Naive B cell (primary cell): ENCODE measurements at regions not wholly inside any gene's neighbourhood (a gene's known extent, or its start where the extent isn't known, plus 50 kb on each side); places are given as distances from the start of the nearest gene placed in this dataset.
A peak's percentile ranks its signal among the peaks of the same experiment; 100 is the strongest.

Source experiments
- ATAC-seq, 2 donors: fragments of 150-1000 bp; cut with Tn5 transposase; 2 replicates each; pipeline ENCODE4 v1.10.0; 2021; ENCODE audit warnings: low read depth in 2 of 2, mild to moderate bottlenecking in 2 of 2, moderate library complexity in 2 of 2
- DNase-seq: peaks from one replicate; pipeline ENCODE4 v3.0.0; 2022
- H3K27ac Mint-ChIP-seq, 6 donors: one replicate each; pipeline ENCODE4 v1.8.0; 2020 to 2022; ENCODE audit warnings: mild to moderate bottlenecking in 6 of 6, mixed read lengths in 6 of 6, moderate library complexity in 5 of 6, inconsistent platforms in 2 of 6
- H3K27me3 Mint-ChIP-seq, 3 donors: one replicate each; pipeline ENCODE4 v1.8.0; 2021 to 2022; ENCODE audit warnings: mixed read lengths in 3 of 3, mild to moderate bottlenecking in 1 of 3
- H3K36me3 Mint-ChIP-seq, 2 donors: one replicate each; pipeline ENCODE4 v1.8.0; 2020 to 2022; ENCODE audit warnings: mixed read lengths in 2 of 2, inconsistent platforms in 1 of 2, mild to moderate bottlenecking in 1 of 2
- H3K4me1 Mint-ChIP-seq, 3 donors: one replicate each; pipeline ENCODE4 v1.8.0; 2020 to 2022; ENCODE audit warnings: mixed read lengths in 3 of 3, inconsistent platforms in 1 of 3, mild to moderate bottlenecking in 1 of 3, moderate library complexity in 1 of 3
- H3K4me3 Mint-ChIP-seq, 8 donors: one replicate each; pipeline ENCODE4 v1.8.0; 2020 to 2022; ENCODE audit warnings: mild to moderate bottlenecking in 8 of 8, mixed read lengths in 8 of 8, moderate library complexity in 8 of 8, inconsistent platforms in 2 of 8
- H3K9me3 Mint-ChIP-seq, 7 donors: one replicate each; pipeline ENCODE4 v1.8.0; 2020 to 2022; ENCODE audit warnings: mixed read lengths in 7 of 7, mild to moderate bottlenecking in 5 of 7, inconsistent platforms in 2 of 7, moderate library complexity in 1 of 7

- Mint-ChIP-seq H3K27ac (no peak overlapping the region), H3K4me1 (no peaks in the 10 kb centered on the region), H3K27me3 (peaks cover 10 to 19% (median 17%) of the 10 kb centered on the region in 3 donors), H3K36me3 (no peaks in the 10 kb centered on the region), H3K4me3 (no peak overlapping the region), H3K9me3 (peaks cover 0 to 4% (median 0%) of the 10 kb centered on the region in 7 donors)
- ATAC-seq: no peak
- DNase-seq: no peak
Observed at GRCh38 chr18:77653792-77654191, 404.1 kb downstream of the GALR1 start.

- ATAC-seq (no peak), DNase-seq (no peak)
- Mint-ChIP-seq H3K4me1 (no peaks in the 10 kb centered on the region), H3K9me3 (peaks cover 0 to 4% (median 0%) of the 10 kb centered on the region in 7 donors), H3K36me3 (no peaks in the 10 kb centered on the region), H3K4me3 (no peak overlapping the region), H3K27me3 (peaks cover 10 to 19% (median 17%) of the 10 kb centered on the region in 3 donors), H3K27ac (no peak overlapping the region)
Observed at GRCh38 chr18:77654302-77654701, 404.7 kb downstream of the GALR1 start.

DNA sequence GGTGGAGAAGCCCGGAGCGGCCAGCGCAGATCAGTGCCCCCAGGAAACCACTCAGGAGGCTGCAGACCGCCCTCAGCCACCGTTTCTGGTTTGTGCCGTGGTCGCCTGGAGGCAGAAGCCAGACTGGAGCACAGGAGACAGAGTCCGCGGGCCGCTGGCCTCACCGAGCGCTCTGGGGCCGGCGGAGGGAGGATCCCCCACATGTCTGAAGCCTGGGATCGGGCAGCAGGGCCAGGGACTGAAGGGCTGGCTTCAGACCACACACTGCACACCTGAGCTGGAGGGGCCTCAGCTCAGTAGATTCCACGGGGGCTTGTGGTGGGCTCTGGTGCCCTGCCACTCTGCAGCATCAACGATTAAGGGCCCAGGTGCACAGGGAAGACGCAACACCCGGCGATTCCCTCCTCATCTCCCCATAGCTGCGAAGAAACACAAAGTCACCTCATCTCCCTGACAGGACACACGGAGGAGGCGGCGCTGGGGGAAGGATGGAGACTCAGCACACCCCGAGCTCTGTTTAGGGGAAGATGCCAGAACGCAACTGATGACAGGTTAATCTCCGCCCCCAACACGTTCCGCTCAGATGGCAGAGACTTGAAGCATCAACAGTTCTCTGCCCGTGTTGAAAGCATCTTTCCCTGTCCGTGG lies 408.1 kb downstream of the GALR1 start:
- no peak overlapping the region for H3K27ac Mint-ChIP-seq
- DNase-seq (no peak), ATAC-seq (no peak)
- no peaks in the 10 kb centered on the region for H3K36me3 Mint-ChIP-seq
- peaks cover 7 to 15% (median 10%) of the 10 kb centered on the region in 3 donors for H3K27me3 Mint-ChIP-seq
- H3K4me1 Mint-ChIP-seq: no peaks in the 10 kb centered on the region
- H3K4me3 Mint-ChIP-seq: no peak overlapping the region
- peaks cover 0 to 4% (median 0%) of the 10 kb centered on the region in 7 donors for H3K9me3 Mint-ChIP-seq

DNA sequence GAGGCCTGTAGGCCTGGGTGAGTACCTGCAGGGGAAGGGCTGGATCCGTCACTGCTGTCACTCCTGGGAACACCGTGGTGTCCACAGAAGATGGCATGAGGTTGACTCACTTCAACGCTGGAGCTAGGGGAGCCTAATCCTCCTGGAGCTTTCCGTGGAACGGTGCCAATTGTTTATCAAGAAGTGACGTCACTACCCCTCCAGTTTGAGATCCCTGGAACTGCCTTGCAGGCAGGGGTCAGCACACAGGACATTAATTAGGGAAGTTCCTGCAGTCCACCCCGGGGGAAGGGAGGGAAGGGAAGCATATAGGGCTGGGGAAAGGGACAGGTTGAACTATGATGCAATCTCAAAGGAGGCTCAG lies 408.6 kb downstream of the GALR1 start:
- Mint-ChIP-seq H3K4me3 (no peak overlapping the region), H3K36me3 (no peaks in the 10 kb centered on the region), H3K27me3 (peaks cover 7 to 15% (median 10%) of the 10 kb centered on the region in 3 donors), H3K27ac (no peak overlapping the region), H3K4me1 (no peaks in the 10 kb centered on the region), H3K9me3 (peaks cover 0 to 4% (median 0%) of the 10 kb centered on the region in 7 donors)
- DNase-seq (no peak), ATAC-seq (no peak)

DNA sequence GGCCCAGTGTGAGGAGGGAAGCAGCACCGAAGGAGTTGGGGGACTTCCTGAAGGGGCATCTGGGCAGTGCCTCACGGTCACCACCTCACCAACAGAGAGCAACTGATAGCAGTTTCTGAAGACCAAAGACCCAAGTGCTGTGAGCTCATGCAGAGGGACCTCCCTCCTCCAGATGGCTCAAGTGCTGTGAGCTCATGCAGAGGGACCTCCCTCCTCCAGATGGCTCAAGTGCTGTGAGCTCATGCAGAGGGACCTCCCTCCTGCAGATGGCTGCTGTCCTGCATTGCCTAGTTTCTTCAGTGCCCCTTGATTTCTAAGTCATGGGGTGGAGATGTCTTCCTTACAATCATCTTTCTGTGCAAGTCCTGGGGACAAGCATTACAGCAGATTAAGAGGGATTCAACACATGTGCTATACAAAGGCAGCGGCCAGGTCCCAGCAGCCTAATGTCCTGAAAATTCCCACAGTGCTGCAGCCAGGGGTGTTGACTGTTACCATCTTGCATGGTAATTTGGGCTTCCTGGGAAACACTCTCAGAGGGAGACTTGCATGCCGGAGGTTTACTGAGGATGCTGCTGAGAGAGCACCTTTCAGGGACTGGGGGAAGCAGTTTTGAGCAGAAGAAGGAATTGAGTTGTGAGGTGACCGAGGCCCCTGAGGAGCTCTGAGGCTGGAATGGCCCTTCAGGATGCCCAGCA lies 409.3 kb downstream of the GALR1 start:
- Mint-ChIP-seq H3K4me1 (no peaks in the 10 kb centered on the region), H3K4me3 (no peak overlapping the region)

GRCh38 chr18:77666613-77667012 lies 417.0 kb downstream of the GALR1 start:
- Mint-ChIP-seq H3K27ac (no peak overlapping the region), H3K4me1 (no peaks in the 10 kb centered on the region)
- no peak for ATAC-seq

More for the DNA sequence above, 409.3 kb downstream of the GALR1 start:
- ATAC-seq: no peak
- no peak for DNase-seq
- Mint-ChIP-seq H3K36me3 (no peaks in the 10 kb centered on the region), H3K9me3 (peaks cover 0 to 4% (median 0%) of the 10 kb centered on the region in 7 donors), H3K27me3 (peaks cover 7 to 15% (median 10%) of the 10 kb centered on the region in 3 donors), H3K27ac (no peak overlapping the region)

DNA sequence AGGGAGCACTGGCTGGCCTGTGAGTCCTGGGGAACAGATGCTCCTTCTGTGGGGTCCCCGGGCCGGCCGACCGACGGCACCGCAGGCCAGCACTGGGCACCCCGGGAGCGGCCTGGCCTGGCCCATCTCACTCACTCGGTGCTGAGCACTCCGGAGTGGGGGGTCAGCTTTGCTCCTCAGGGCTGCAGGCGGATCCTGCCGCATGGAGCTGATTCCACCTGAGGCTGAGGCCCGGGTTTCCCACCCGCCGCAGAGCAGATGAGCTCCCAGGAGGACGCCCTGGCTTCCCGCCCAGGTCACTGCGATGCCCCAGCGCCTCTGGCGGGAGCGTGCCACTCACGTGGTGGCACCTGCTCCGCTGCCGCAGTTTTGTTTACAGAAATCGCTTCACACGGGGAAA lies 418.6 kb downstream of the GALR1 start:
- Mint-ChIP-seq H3K4me1 (no peaks in the 10 kb centered on the region), H3K27ac (no peak overlapping the region), H3K36me3 (no peaks in the 10 kb centered on the region), H3K4me3 (no peak overlapping the region), H3K27me3 (peaks cover 0 to 6% (median 5%) of the 10 kb centered on the region in 3 donors), H3K9me3 (peaks cover 0 to 2% (median 0%) of the 10 kb centered on the region in 7 donors)
- DNase-seq (no peak), ATAC-seq (no peak)

More at GRCh38 chr18:77666613-77667012, 417.0 kb downstream of the GALR1 start:
- Mint-ChIP-seq H3K27me3 (peaks cover 0 to 6% (median 5%) of the 10 kb centered on the region in 3 donors), H3K9me3 (peaks cover 0 to 2% (median 0%) of the 10 kb centered on the region in 7 donors), H3K4me3 (no peak overlapping the region), H3K36me3 (no peaks in the 10 kb centered on the region)
- no peak for DNase-seq

- Mint-ChIP-seq H3K9me3 (peaks cover 0 to 4% (median 0%) of the 10 kb centered on the region in 7 donors), H3K27me3 (peaks cover 0 to 11% (median 5%) of the 10 kb centered on the region in 3 donors), H3K27ac (peak overlapping the region in 2 of 6 donors; percentile 5 to 21), H3K4me3 (no peak overlapping the region), H3K36me3 (no peaks in the 10 kb centered on the region), H3K4me1 (no peaks in the 10 kb centered on the region)
- ATAC-seq (no peak), DNase-seq (no peak)
Observed at GRCh38 chr18:77669331-77669730, 419.7 kb downstream of the GALR1 start.

DNA sequence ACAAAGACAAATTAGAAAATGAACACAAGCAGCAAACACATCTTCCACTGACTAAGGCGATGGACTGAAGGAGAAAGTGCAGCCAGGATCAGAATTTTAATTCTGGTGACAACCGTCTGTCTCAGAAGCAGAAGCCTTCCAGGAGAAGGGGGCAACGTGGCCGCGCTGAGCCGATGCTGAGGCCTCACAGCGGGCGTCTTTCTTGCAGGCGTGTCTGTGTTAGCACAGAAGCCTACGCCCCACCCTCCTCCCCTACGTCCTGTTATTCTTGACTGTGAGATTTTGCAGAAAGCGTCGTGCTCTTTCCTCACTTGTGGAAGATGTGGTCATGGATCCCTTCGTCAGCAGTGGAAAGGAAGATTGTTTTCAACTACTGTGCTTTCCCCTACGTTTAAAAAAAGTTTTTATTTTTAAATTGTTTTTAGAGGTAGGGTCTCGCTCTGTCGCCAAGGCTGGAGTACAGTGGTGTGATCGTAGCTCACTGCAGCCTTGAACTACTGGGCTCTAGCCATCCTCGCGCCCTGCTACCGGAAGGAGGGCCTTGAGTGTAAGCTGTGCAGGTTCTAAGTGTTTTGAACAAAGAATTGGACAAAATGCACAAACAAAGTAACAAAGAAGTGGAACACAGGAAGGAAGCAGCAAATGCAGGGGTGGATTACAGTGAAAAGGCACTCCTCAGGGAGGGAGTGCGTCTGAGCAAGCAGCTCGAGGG lies 422.0 kb downstream of the GALR1 start:
- Mint-ChIP-seq H3K9me3 (peaks cover 0 to 4% (median 0%) of the 10 kb centered on the region in 7 donors), H3K27me3 (peaks cover 0 to 18% (median 4%) of the 10 kb centered on the region in 3 donors), H3K27ac (no peak overlapping the region), H3K36me3 (no peaks in the 10 kb centered on the region), H3K4me1 (no peaks in the 10 kb centered on the region), H3K4me3 (no peak overlapping the region)
- no peak for DNase-seq
- no peak for ATAC-seq

DNA sequence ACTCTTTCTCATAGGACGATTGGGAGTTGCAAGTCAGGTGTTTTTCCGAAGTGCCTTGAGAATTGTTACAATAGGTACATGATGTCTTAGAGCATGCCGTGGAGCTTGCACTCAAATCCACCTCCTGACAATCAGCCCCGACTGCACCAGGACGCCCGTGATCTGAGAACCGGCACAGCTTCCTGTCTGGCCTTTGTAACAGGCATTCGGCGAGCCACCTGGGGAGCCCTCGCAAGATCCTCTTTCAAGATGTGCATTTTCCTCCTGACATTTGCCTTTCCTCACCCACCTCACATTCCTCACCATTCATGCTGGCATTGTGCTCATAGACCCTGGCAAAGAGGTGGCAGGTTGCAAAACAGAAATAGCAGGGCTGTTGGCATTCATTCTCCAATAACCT lies 427.3 kb downstream of the GALR1 start:
- Mint-ChIP-seq H3K27ac (no peak overlapping the region), H3K36me3 (no peaks in the 10 kb centered on the region), H3K4me1 (no peaks in the 10 kb centered on the region), H3K4me3 (peak overlapping the region in 1 of 8 donors; percentile 22), H3K9me3 (peaks cover 0 to 2% (median 0%) of the 10 kb centered on the region in 7 donors), H3K27me3 (peaks cover 0 to 28% (median 5%) of the 10 kb centered on the region in 3 donors)
- DNase-seq (no peak), ATAC-seq (no peak)

DNA sequence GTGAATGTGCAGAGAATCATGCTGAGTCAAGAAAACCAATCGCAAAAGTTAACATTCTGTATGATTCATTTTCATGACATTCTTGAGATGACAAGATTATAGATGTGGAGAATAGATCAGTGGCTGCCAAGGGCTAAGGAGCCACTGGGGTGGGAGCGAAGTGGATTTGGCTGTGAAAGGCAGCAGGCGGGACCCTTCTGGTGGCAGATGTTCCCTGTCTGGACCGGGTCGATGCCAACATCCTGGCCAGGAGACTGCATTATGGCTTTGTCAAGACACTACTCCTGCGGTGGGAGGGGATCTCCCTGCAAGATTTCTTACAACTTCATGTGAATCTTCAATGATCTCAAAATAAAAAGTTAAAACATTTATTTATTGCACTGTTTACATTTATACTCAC lies 427.9 kb downstream of the GALR1 start:
- Mint-ChIP-seq H3K36me3 (no peaks in the 10 kb centered on the region), H3K27ac (no peak overlapping the region), H3K4me1 (no peaks in the 10 kb centered on the region), H3K4me3 (no peak overlapping the region), H3K9me3 (peaks cover 0 to 2% (median 0%) of the 10 kb centered on the region in 7 donors), H3K27me3 (peaks cover 0 to 28% (median 5%) of the 10 kb centered on the region in 3 donors)
- DNase-seq (no peak), ATAC-seq (no peak)

DNA sequence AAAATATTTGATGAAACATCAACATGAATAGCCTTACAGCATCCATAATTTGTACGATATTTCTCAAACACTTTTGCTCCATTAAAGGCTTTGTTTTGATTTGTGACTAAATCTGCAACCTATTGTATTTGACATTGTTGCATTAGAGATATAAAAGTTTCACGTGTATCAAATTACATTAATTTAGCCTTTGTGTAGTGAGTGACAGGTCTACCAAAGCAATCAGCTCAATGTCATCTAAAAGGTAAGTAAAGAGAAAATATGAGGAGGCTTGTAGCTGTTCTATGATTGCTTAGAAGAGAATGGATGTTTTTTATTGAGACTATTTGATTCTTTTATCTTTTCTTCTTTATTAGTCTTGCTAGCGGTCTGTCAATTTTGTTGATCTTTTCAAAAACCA lies 430.2 kb downstream of the GALR1 start:
- H3K36me3 Mint-ChIP-seq: no peaks in the 10 kb centered on the region
- ATAC-seq (no peak), DNase-seq (no peak)
- H3K27ac Mint-ChIP-seq: no peak overlapping the region
- H3K9me3 Mint-ChIP-seq: peaks cover 0 to 8% (median 0%) of the 10 kb centered on the region in 7 donors
- H3K4me3 Mint-ChIP-seq: no peak overlapping the region
- H3K27me3 Mint-ChIP-seq: peaks cover 0 to 23% (median 5%) of the 10 kb centered on the region in 3 donors
- H3K4me1 Mint-ChIP-seq: no peaks in the 10 kb centered on the region

GRCh38 chr18:77700051-77700450 lies 450.4 kb downstream of the GALR1 start:
- H3K9me3 Mint-ChIP-seq: peaks cover 0 to 3% (median 0%) of the 10 kb centered on the region in 7 donors
- DNase-seq: no peak
- no peaks in the 10 kb centered on the region for H3K36me3 Mint-ChIP-seq
- no peak overlapping the region for H3K4me3 Mint-ChIP-seq
- peaks cover 0 to 6% (median 0%) of the 10 kb centered on the region in 3 donors for H3K4me1 Mint-ChIP-seq
- peaks cover 13 to 31% (median 28%) of the 10 kb centered on the region in 3 donors for H3K27me3 Mint-ChIP-seq
- H3K27ac Mint-ChIP-seq: no peak overlapping the region
- no peak for ATAC-seq
